GM12892 (cell line): ENCODE measurements at regions not wholly inside any gene's neighbourhood (a gene's known extent, or its start where the extent isn't known, plus 50 kb on each side); places are given as distances from the start of the nearest gene placed in this dataset.

Source experiments
- POLR2A ChIP-seq: IDR thresholded peaks from 2 replicates; pipeline ENCODE4 v1.6.1; 2011; ENCODE audit warnings: low read depth, low read length, control low read depth
- POLR2AphosphoS5 ChIP-seq: IDR thresholded peaks from 2 replicates; pipeline ENCODE4 v1.6.1; 2011; ENCODE audit warnings: low read depth, low read length, control low read depth
- TAF1 ChIP-seq: IDR thresholded peaks from 2 replicates; pipeline ENCODE4 v1.6.1; 2011; ENCODE audit warnings: low read depth, mild to moderate bottlenecking, control low read depth, low read length, borderline replicate concordance

DNA sequence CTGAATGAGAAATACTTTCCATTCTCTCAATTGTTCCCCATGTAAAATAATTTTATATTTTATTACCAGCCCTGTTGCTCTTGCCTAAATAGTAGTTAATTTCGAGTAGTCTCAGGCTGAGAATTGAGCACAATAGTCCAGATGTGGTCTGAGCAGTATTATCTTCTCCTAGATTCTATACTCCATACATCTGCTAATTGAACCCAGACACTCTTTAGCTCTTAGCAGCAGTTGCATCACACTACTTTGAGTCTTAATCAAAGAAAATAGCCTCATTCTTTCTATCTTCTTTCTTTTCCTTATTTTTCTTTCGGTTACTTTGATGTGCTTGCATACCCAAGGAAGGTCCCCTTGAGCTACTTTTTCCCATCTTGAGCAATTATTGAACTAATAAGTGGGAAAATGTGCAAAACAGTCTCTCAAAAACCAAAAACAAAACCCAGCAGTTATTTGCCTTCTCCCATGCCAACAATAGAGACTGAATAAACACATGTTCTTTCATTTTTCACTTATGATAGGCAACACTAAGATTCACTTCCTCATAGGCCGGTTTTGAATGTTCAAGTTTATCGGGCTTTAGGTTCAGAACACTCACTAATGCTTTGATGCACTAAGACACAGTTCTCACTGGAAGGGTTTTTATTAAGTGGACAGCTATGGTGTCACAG is 204.5 kb downstream of the POU4F1 start:
- TF ChIP-seq POLR2A (no peak), POLR2AphosphoS5 (no peak), TAF1 (no peak)
